H1 (cell line): ENCODE measurements at regions not wholly inside any gene's neighbourhood (a gene's known extent, or its start where the extent isn't known, plus 50 kb on each side); places are given as distances from the start of the nearest gene placed in this dataset.

Experiments
- CTCF ChIP-seq, 3 experiments: IDR thresholded peaks; 1 replicate in 2 of 3; 2 replicates in 1 of 3; pipeline versions ENCODE4 v1.5.1 to v1.6.1; 2011; ENCODE audit warnings: low read length in 3 of 3, mild to moderate bottlenecking in 3 of 3, inconsistent platforms in 2 of 3, low read depth in 1 of 3, moderate library complexity in 1 of 3; ENCODE audit not compliant: insufficient read depth in 1 of 3; ENCODE audit errors: control extremely low read depth in 1 of 3
- HDAC6 ChIP-seq: IDR thresholded peaks from one replicate; pipeline ENCODE4 v1.7.1; 2012; ENCODE audit warnings: low read depth, mild to moderate bottlenecking, inconsistent platforms, low read length, moderate library complexity

DNA sequence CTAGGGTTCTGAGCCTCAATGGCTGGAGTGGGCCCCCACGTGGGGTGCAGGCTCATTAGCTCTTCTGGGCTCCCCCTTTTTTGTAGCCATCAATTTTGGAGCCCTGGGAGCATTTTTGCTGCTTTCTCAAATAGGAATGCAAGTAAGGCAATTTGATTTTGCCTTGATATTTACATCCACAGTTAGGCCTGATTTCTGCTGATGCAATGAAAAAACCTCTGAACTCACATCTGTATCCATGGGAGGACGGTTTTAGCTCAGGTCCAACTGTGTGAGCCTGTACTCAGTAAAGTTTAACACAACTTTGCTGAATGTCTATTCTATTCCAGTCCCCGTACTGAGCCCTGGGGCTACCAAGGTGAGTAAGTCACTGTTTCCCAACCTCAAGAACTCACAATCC lies 425.0 kb downstream of the HAPSTR1 start:
- TF ChIP-seq HDAC6 (no peak), CTCF (IDR thresholded peaks at IDR 0.05; ENCODE audit: control extremely low read depth in 1 of 3, insufficient read depth in 1 of 3, low read depth in 1 of 3, low read length in 3 of 3) (no peak)
